Astrocyte (in vitro differentiated cells and primary cell): ENCODE measurements at regions not wholly inside any gene's neighbourhood (a gene's known extent, or its start where the extent isn't known, plus 50 kb on each side); places are given as distances from the start of the nearest gene placed in this dataset.

Experiments used
- DNase-seq: peaks from one replicate; pipeline ENCODE4 v3.0.0-alpha.2; 2010; ENCODE audit warnings: low read depth
- FAIRE-seq: peaks from 2 replicates; lab custom pipeline; 2011; peaks lifted over from hg19 to GRCh38; lab: Jason Lieb, UNC
- H2AFZ ChIP-seq: 2 replicates; pipeline ENCODE4 v1.6.0; 2012; ENCODE audit warnings: low read depth, low read length, inconsistent platforms
- H3K27ac ChIP-seq: 2 replicates; pipeline ENCODE4 v1.5.1; 2011; ENCODE audit warnings: low read depth, low read length, inconsistent platforms
- H3K27me3 ChIP-seq: 2 replicates; pipeline ENCODE4 v1.6.0; 2011; ENCODE audit warnings: low read length, inconsistent platforms; ENCODE audit not compliant: insufficient read depth
- H3K36me3 ChIP-seq: 2 replicates; pipeline ENCODE4 v1.5.1; 2011; ENCODE audit warnings: low read length, inconsistent platforms; ENCODE audit not compliant: insufficient read depth
- H3K4me1 ChIP-seq: 2 replicates; pipeline ENCODE4 v1.5.1; 2011; ENCODE audit warnings: low read length, inconsistent platforms; ENCODE audit not compliant: insufficient read depth
- H3K4me2 ChIP-seq: 2 replicates; pipeline ENCODE4 v1.6.0; 2012; ENCODE audit warnings: low read length, inconsistent platforms
- H3K4me3 ChIP-seq: 2 replicates; pipeline ENCODE4 v1.5.1; 2011; ENCODE audit warnings: low read depth, mild to moderate bottlenecking, low read length, inconsistent platforms; ENCODE audit not compliant: insufficient read depth
- H3K79me2 ChIP-seq: 2 replicates; pipeline ENCODE4 v1.6.0; 2012; ENCODE audit warnings: mild to moderate bottlenecking, low read length, inconsistent platforms; ENCODE audit not compliant: insufficient read depth
- H3K9ac ChIP-seq: 2 replicates; pipeline ENCODE4 v1.6.0; 2012; ENCODE audit warnings: mild to moderate bottlenecking, low read length, inconsistent platforms
- H3K9me3 ChIP-seq: 2 replicates; pipeline ENCODE4 v1.5.1; 2012; ENCODE audit warnings: low read depth, mild to moderate bottlenecking, low read length, inconsistent platforms; ENCODE audit not compliant: insufficient read depth
- H4K20me1 ChIP-seq: 2 replicates; pipeline ENCODE4 v1.6.0; 2012; ENCODE audit warnings: low read length, inconsistent platforms; ENCODE audit not compliant: insufficient read depth
- H3K27ac Mint-ChIP-seq: one replicate; pipeline ENCODE4 v1.8.0; 2021; ENCODE audit warnings: mild to moderate bottlenecking, mixed read lengths; ENCODE audit not compliant: unreplicated experiment
- H3K27me3 Mint-ChIP-seq: one replicate; pipeline ENCODE4 v1.8.0; 2021; ENCODE audit warnings: low read depth, mixed read lengths; ENCODE audit not compliant: unreplicated experiment
- H3K36me3 Mint-ChIP-seq: one replicate; pipeline ENCODE4 v1.8.0; 2021; ENCODE audit warnings: low read depth, mixed read lengths; ENCODE audit not compliant: unreplicated experiment
- H3K4me1 Mint-ChIP-seq: one replicate; pipeline ENCODE4 v1.8.0; 2021; ENCODE audit warnings: low read depth, mixed read lengths; ENCODE audit not compliant: unreplicated experiment
- H3K4me3 Mint-ChIP-seq: one replicate; pipeline ENCODE4 v1.8.0; 2021; ENCODE audit warnings: mild to moderate bottlenecking, moderate library complexity, mixed read lengths; ENCODE audit not compliant: unreplicated experiment
- H3K9me3 Mint-ChIP-seq: one replicate; pipeline ENCODE4 v1.8.0; 2021; ENCODE audit warnings: mild to moderate bottlenecking, mixed read lengths; ENCODE audit not compliant: unreplicated experiment
- EZH2 ChIP-seq: IDR thresholded peaks from 2 replicates; pipeline ENCODE4 v1.6.1; 2012; ENCODE audit warnings: mild to moderate bottlenecking, low read length, inconsistent platforms; ENCODE audit not compliant: insufficient read depth
- TF ChIP-seq, protein P1 (sequence below): IDR thresholded peaks from 2 replicates; pipeline ENCODE4 v1.5.1; 2011; ENCODE audit warnings: low read depth, mild to moderate bottlenecking, inconsistent platforms, low read length, moderate library complexity; ENCODE audit not compliant: insufficient read depth

DNA sequence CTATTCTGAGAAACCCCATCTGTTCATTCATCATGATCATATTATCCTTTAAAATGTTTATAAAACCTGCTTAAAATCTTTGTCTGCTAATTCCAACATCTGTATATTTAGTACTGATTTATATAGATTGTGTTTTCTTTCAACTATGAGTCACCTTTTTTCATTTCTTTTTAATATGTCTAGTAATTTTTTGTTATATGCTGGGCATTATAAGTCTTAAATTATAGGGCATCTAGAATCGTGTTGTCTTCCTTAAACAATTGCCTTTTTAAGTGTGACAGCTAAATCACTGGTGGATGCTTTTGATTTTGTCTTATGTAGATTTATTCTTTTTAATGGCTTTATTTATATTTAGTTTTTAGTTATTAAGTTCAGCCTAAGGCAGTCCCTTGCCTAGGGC is 323.4 kb upstream of the THRB start:
- no peak overlapping the region for H3K27ac Mint-ChIP-seq
- TF ChIP-seq, protein P1, sequence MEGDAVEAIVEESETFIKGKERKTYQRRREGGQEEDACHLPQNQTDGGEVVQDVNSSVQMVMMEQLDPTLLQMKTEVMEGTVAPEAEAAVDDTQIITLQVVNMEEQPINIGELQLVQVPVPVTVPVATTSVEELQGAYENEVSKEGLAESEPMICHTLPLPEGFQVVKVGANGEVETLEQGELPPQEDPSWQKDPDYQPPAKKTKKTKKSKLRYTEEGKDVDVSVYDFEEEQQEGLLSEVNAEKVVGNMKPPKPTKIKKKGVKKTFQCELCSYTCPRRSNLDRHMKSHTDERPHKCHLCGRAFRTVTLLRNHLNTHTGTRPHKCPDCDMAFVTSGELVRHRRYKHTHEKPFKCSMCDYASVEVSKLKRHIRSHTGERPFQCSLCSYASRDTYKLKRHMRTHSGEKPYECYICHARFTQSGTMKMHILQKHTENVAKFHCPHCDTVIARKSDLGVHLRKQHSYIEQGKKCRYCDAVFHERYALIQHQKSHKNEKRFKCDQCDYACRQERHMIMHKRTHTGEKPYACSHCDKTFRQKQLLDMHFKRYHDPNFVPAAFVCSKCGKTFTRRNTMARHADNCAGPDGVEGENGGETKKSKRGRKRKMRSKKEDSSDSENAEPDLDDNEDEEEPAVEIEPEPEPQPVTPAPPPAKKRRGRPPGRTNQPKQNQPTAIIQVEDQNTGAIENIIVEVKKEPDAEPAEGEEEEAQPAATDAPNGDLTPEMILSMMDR: no peak
- no peaks in the 10 kb centered on the region for H3K27me3 Mint-ChIP-seq
- Histone ChIP-seq H3K9me3 (no peaks in the 10 kb centered on the region), H3K4me2 (no peak overlapping the region), H3K27me3 (no peaks in the 10 kb centered on the region), H3K4me1 (no peaks in the 10 kb centered on the region), H3K36me3 (no peaks in the 10 kb centered on the region), H3K9ac (no peak overlapping the region), H3K27ac (no peak overlapping the region), H4K20me1 (no peaks in the 10 kb centered on the region), H2AFZ (no peak overlapping the region), H3K79me2 (no peaks in the 10 kb centered on the region), H3K4me3 (no peak overlapping the region)
- no peak for DNase-seq
- no peaks in the 10 kb centered on the region for H3K36me3 Mint-ChIP-seq
- no peaks in the 10 kb centered on the region for H3K4me1 Mint-ChIP-seq
- H3K9me3 Mint-ChIP-seq: no peaks in the 10 kb centered on the region
- no peak overlapping the region for H3K4me3 Mint-ChIP-seq
- FAIRE-seq: no peak

DNA sequence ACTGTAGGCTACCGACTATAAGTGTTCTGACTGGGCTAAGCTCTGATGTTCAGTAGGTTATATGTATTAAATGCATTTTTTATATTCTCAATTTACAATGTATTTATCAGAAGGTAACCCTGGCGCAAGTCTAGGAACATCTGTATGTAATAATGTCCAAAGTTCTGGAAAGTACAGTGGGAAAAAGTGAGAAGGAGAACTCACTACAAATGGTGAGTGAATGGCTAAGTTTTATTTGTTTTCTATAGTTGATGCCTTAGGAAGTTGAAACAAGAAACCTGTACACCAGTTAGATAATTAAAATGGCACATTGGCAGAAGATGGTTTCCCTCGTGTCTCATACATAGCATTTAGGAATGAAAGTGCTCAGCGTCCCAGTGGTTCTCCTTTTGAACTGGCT is 333.4 kb upstream of the THRB start:
- H2AFZ ChIP-seq: no peak overlapping the region
- no peak for TF ChIP-seq EZH2
- TF ChIP-seq, protein P1: no peak
- FAIRE-seq (no peak), DNase-seq (no peak)
- Mint-ChIP-seq H3K27ac (no peak overlapping the region), H3K4me1 (peaks cover 2% of the 10 kb centered on the region), H3K36me3 (no peaks in the 10 kb centered on the region), H3K9me3 (no peaks in the 10 kb centered on the region), H3K4me3 (no peak overlapping the region), H3K27me3 (peaks cover 46% of the 10 kb centered on the region)
- H3K4me2 ChIP-seq: no peak overlapping the region
- no peaks in the 10 kb centered on the region for H3K36me3 ChIP-seq
- no peak overlapping the region for H3K4me3 ChIP-seq
- peaks cover 39% of the 10 kb centered on the region for H3K27me3 ChIP-seq
- H4K20me1 ChIP-seq: no peaks in the 10 kb centered on the region
- no peaks in the 10 kb centered on the region for H3K9me3 ChIP-seq
- no peak overlapping the region for H3K9ac ChIP-seq
- no peak overlapping the region for H3K27ac ChIP-seq
- H3K4me1 ChIP-seq: peaks cover 6% of the 10 kb centered on the region
- H3K79me2 ChIP-seq: no peaks in the 10 kb centered on the region

DNA sequence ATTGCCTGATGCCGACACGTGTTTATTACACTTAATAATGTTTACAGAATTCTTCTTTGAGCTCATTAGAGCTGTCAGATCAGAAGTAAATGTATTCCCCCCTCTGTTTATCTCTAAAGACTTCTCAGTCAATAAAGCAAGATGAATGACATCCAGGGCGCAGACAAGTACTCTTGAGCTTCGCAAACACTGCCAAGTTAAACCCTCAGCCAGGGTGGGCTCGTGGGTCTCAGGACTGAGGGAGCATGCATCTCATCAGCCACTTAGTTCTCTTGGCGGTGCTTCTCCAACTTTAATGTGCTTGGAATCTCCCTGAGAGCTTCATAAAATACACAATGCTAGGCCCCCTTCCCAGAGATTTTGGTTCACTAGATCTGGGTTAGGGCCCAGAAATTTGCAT is 333.9 kb upstream of the THRB start:
- TF ChIP-seq EZH2: no peak
- TF ChIP-seq, protein P1: no peak
- Histone ChIP-seq H3K9ac (no peak overlapping the region), H4K20me1 (no peaks in the 10 kb centered on the region), H3K4me1 (peaks cover 6% of the 10 kb centered on the region), H3K27me3 (peaks cover 39% of the 10 kb centered on the region), H3K9me3 (no peaks in the 10 kb centered on the region), H3K27ac (no peak overlapping the region), H3K4me2 (peak overlapping the region; percentile 95), H3K4me3 (peak overlapping the region; percentile 24), H3K79me2 (no peaks in the 10 kb centered on the region), H3K36me3 (no peaks in the 10 kb centered on the region), H2AFZ (peak overlapping the region; percentile 67)
- FAIRE-seq (no peak), DNase-seq (no peak)
- Mint-ChIP-seq H3K4me1 (peaks cover 2% of the 10 kb centered on the region), H3K9me3 (no peaks in the 10 kb centered on the region), H3K36me3 (no peaks in the 10 kb centered on the region), H3K27ac (no peak overlapping the region), H3K4me3 (peak overlapping the region; percentile 58), H3K27me3 (peaks cover 46% of the 10 kb centered on the region)
